ENCODE measurements at regions not wholly inside any gene's neighbourhood (a gene's known extent, or its start where the extent isn't known, plus 50 kb on each side); places are given as distances from the start of the nearest gene placed in this dataset.

DNA sequence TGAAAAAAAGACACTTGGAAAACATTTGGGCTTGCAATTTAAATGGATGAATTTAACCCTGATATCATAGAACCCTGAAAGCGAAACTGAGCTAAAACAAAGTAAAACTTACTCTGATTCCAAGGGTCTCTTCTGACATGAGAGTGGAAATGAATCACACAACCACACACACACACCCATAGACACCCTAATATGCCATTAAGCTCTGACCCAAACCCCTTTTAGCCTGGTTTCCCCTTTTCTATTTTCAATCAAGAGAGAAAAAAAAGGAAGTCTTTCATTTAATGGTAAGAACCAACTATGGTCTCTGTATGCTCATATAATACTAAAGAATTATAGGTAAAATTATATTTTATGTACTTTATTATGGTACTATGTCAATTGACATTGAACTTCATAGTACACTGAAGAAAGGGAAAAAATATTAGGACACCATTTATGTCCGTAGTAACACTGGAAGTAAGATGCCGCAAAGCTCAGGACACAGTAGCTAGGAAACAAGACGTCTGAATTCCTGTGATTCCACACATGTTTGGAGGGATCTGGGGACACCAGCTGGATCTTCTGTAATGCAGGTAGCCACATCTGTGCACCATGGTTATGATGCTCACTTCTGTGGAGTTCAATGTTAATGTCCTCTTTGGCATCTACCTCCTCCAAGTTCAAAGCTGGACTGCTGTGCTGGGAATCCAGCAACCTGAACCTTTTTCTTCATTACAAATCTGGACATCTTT, 95.8 kb downstream of the PCSK1 start:
- H3K14ac ChIP-seq (ENCODE audit: low read length in 2 of 2), result no peak overlapping the region
- H3K4me3 ChIP-seq (ENCODE audit: insufficient read depth in 1 of 2, low read depth in 1 of 2, low read length in 2 of 2), result no peak overlapping the region
- H3K9ac ChIP-seq (ENCODE audit: low read length), result peak overlapping the region; percentile 69
- no peak overlapping the region for H3K23ac ChIP-seq (ENCODE audit: low read length in 2 of 2)
- no peak overlapping the region for H3K4me2 ChIP-seq (ENCODE audit: low read length, poor library complexity, severe bottlenecking)
- H4K91ac ChIP-seq (ENCODE audit: low read length), result no peak overlapping the region
- no peak overlapping the region for H2BK15ac ChIP-seq (ENCODE audit: low read depth, poor library complexity, severe bottlenecking)
- no peak for DNase-seq
- H3K18ac ChIP-seq (ENCODE audit: low read depth in 1 of 2, low read length in 2 of 2), result no peak overlapping the region
- H3K9me3 ChIP-seq (ENCODE audit: control insufficient read depth, low read length), result no peaks in the 10 kb centered on the region
- H3K79me1 ChIP-seq (replicated peaks; ENCODE audit: low read length, poor library complexity, severe bottlenecking), result no peaks in the 10 kb centered on the region
- no peak overlapping the region for H3K4ac ChIP-seq (ENCODE audit: low read depth in 1 of 2, low read length in 2 of 2)
- no peak overlapping the region for H2AK5ac ChIP-seq (ENCODE audit: low read length, severe bottlenecking)
- H3K27me3 ChIP-seq (ENCODE audit: control insufficient read depth in 1 of 2, insufficient read depth in 1 of 2, low read length in 2 of 2), result no peaks in the 10 kb centered on the region
- no peak overlapping the region for H3K27ac ChIP-seq (ENCODE audit: low read length, poor library complexity, severe bottlenecking)
- H2BK5ac ChIP-seq (ENCODE audit: low read depth, low read length, poor library complexity, severe bottlenecking), result no peak overlapping the region
- H2AFZ ChIP-seq (ENCODE audit: low read depth, low read length), result no peak overlapping the region
- H2BK12ac ChIP-seq (ENCODE audit: low read length in 2 of 2), result peak overlapping the region in 1 of 2 experiments; percentile 80
- H3K4me1 ChIP-seq (ENCODE audit: control insufficient read depth, insufficient read depth, low read depth, low read length), result peaks cover 6% of the 10 kb centered on the region
- 72% methylated on average over 4 of the region's 4 CpGs for WGBS
- no peaks in the 10 kb centered on the region for H3K36me3 ChIP-seq (ENCODE audit: control insufficient read depth in 1 of 2, insufficient read depth in 2 of 2, low read depth in 1 of 2, low read length in 2 of 2)
- H4K8ac ChIP-seq (ENCODE audit: low read length), result no peak overlapping the region
- H2BK120ac ChIP-seq (ENCODE audit: low read depth, low read length), result no peak overlapping the region

DNA sequence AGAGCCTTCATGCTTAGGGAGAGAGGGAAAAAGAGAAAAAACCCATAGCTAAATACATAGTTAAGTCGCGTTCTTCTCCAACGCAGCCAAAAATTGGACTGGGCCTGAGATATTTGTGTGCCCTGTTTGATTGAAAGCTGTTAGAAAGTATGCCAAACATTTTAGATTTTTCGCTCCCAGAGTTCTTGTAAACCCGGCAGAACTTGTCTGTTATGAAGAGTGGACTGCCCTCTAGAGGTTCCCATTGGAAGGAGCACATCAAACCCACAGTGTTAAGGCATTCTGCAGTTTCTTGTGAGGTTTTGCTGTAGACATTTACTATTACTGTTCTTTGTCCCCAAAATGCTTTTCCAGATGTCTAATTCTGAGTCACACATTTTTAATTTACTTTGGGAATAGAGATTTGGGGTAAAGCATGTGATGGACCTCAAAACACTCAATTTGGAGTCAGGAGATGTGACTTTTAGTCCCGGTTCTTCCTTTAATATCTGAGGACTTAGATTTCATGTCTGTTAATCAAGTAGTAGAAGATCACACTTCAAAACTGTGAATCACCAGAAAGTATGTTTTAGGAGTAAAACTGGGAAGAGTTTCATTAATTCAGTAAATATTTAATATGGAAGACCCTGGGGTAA, 96.6 kb downstream of the PCSK1 start:
- Histone ChIP-seq H2AK5ac (ENCODE audit: low read length, severe bottlenecking) (no peak overlapping the region), H3K4me1 (ENCODE audit: control insufficient read depth, insufficient read depth, low read depth, low read length) (peaks cover 6% of the 10 kb centered on the region)
- 28% methylated on average over 6 of the region's 6 CpGs for WGBS

DNA sequence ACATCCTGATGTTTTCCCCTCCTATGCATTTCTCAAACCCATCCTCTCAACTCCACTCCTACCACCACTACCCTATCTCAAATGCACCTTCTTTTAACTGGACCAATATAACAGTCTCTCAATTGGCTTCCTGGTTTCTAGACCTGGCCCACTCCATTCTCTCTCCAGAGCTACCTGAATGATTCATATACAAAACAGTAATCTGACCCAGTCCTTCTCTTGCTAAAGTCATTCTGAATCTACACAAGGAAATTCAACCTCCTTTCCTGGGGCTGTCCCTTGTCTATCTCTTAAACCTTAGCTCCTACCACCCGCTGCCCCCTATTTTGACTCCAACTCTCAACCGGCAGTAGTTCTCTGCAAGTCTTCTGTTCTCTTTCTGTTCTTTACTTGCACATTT, 97.2 kb downstream of the PCSK1 start:
- Histone ChIP-seq H3K36me3 (ENCODE audit: control insufficient read depth in 1 of 2, insufficient read depth in 2 of 2, low read depth in 1 of 2, low read length in 2 of 2) (no peaks in the 10 kb centered on the region), H2BK15ac (ENCODE audit: low read depth, poor library complexity, severe bottlenecking) (no peak overlapping the region), H3K27ac (ENCODE audit: low read length, poor library complexity, severe bottlenecking) (peak overlapping the region; percentile 39), H2BK120ac (ENCODE audit: low read depth, low read length) (peak overlapping the region; percentile 87), H3K27me3 (ENCODE audit: control insufficient read depth in 1 of 2, insufficient read depth in 1 of 2, low read length in 2 of 2) (no peaks in the 10 kb centered on the region), H2BK12ac (ENCODE audit: low read length in 2 of 2) (peak overlapping the region in 1 of 2 experiments; percentile 38), H2AFZ (ENCODE audit: low read depth, low read length) (no peak overlapping the region), H3K4me1 (ENCODE audit: control insufficient read depth, insufficient read depth, low read depth, low read length) (peaks cover 6% of the 10 kb centered on the region), H3K79me1 (replicated peaks; ENCODE audit: low read length, poor library complexity, severe bottlenecking) (no peaks in the 10 kb centered on the region), H4K8ac (ENCODE audit: low read length) (no peak overlapping the region), H3K9me3 (ENCODE audit: control insufficient read depth, low read length) (no peaks in the 10 kb centered on the region), H3K18ac (ENCODE audit: low read depth in 1 of 2, low read length in 2 of 2) (peak overlapping the region in 1 of 2 experiments; percentile 55), H4K91ac (ENCODE audit: low read length) (no peak overlapping the region), H3K4me2 (ENCODE audit: low read length, poor library complexity, severe bottlenecking) (no peak overlapping the region), H3K4me3 (ENCODE audit: insufficient read depth in 1 of 2, low read depth in 1 of 2, low read length in 2 of 2) (no peak overlapping the region), H3K4ac (ENCODE audit: low read depth in 1 of 2, low read length in 2 of 2) (no peak overlapping the region), H3K14ac (ENCODE audit: low read length in 2 of 2) (no peak overlapping the region), H2AK5ac (ENCODE audit: low read length, severe bottlenecking) (no peak overlapping the region), H2BK5ac (ENCODE audit: low read depth, low read length, poor library complexity, severe bottlenecking) (no peak overlapping the region), H3K23ac (ENCODE audit: low read length in 2 of 2) (no peak overlapping the region), H3K9ac (ENCODE audit: low read length) (peak overlapping the region; percentile 69)
- DNase-seq, result no peak
- WGBS, result 85% methylated on average over 2 of the region's 2 CpGs

More for the DNA sequence above, 96.6 kb downstream of the PCSK1 start:
- Histone ChIP-seq H3K4me3 (ENCODE audit: insufficient read depth in 1 of 2, low read depth in 1 of 2, low read length in 2 of 2) (no peak overlapping the region), H4K91ac (ENCODE audit: low read length) (no peak overlapping the region), H3K14ac (ENCODE audit: low read length in 2 of 2) (no peak overlapping the region), H3K23ac (ENCODE audit: low read length in 2 of 2) (no peak overlapping the region), H2BK5ac (ENCODE audit: low read depth, low read length, poor library complexity, severe bottlenecking) (no peak overlapping the region), H2BK12ac (ENCODE audit: low read length in 2 of 2) (no peak overlapping the region), H3K27me3 (ENCODE audit: control insufficient read depth in 1 of 2, insufficient read depth in 1 of 2, low read length in 2 of 2) (no peaks in the 10 kb centered on the region), H2BK120ac (ENCODE audit: low read depth, low read length) (no peak overlapping the region), H3K79me1 (replicated peaks; ENCODE audit: low read length, poor library complexity, severe bottlenecking) (no peaks in the 10 kb centered on the region), H2AFZ (ENCODE audit: low read depth, low read length) (no peak overlapping the region), H2BK15ac (ENCODE audit: low read depth, poor library complexity, severe bottlenecking) (no peak overlapping the region), H3K9me3 (ENCODE audit: control insufficient read depth, low read length) (no peaks in the 10 kb centered on the region), H3K4ac (ENCODE audit: low read depth in 1 of 2, low read length in 2 of 2) (no peak overlapping the region), H4K8ac (ENCODE audit: low read length) (no peak overlapping the region), H3K36me3 (ENCODE audit: control insufficient read depth in 1 of 2, insufficient read depth in 2 of 2, low read depth in 1 of 2, low read length in 2 of 2) (no peaks in the 10 kb centered on the region), H3K27ac (ENCODE audit: low read length, poor library complexity, severe bottlenecking) (no peak overlapping the region), H3K4me2 (ENCODE audit: low read length, poor library complexity, severe bottlenecking) (no peak overlapping the region), H3K9ac (ENCODE audit: low read length) (peak overlapping the region; percentile 69), H3K18ac (ENCODE audit: low read depth in 1 of 2, low read length in 2 of 2) (no peak overlapping the region)
- peak; percentile 88 for DNase-seq

GRCh38 chr5:96333391-96333790, 99.7 kb downstream of the PCSK1 start:
- Histone ChIP-seq H3K79me1 (replicated peaks; ENCODE audit: low read length, poor library complexity, severe bottlenecking) (no peaks in the 10 kb centered on the region), H3K36me3 (ENCODE audit: control insufficient read depth in 1 of 2, insufficient read depth in 2 of 2, low read depth in 1 of 2, low read length in 2 of 2) (no peaks in the 10 kb centered on the region), H3K4me3 (ENCODE audit: insufficient read depth in 1 of 2, low read depth in 1 of 2, low read length in 2 of 2) (no peak overlapping the region), H3K27me3 (ENCODE audit: control insufficient read depth in 1 of 2, insufficient read depth in 1 of 2, low read length in 2 of 2) (no peaks in the 10 kb centered on the region), H3K23ac (ENCODE audit: low read length in 2 of 2) (no peak overlapping the region), H3K14ac (ENCODE audit: low read length in 2 of 2) (no peak overlapping the region), H2AK5ac (ENCODE audit: low read length, severe bottlenecking) (peak overlapping the region; percentile 60), H2BK5ac (ENCODE audit: low read depth, low read length, poor library complexity, severe bottlenecking) (no peak overlapping the region), H2BK12ac (ENCODE audit: low read length in 2 of 2) (no peak overlapping the region), H4K91ac (ENCODE audit: low read length) (peak overlapping the region; percentile 70), H3K4ac (ENCODE audit: low read depth in 1 of 2, low read length in 2 of 2) (peak overlapping the region in 1 of 2 experiments; percentile 52), H2BK15ac (ENCODE audit: low read depth, poor library complexity, severe bottlenecking) (peak overlapping the region; percentile 85), H4K8ac (ENCODE audit: low read length) (no peak overlapping the region), H3K18ac (ENCODE audit: low read depth in 1 of 2, low read length in 2 of 2) (no peak overlapping the region), H3K9me3 (ENCODE audit: control insufficient read depth, low read length) (no peaks in the 10 kb centered on the region), H3K4me2 (ENCODE audit: low read length, poor library complexity, severe bottlenecking) (no peak overlapping the region), H3K9ac (ENCODE audit: low read length) (no peak overlapping the region), H2AFZ (ENCODE audit: low read depth, low read length) (no peak overlapping the region), H2BK120ac (ENCODE audit: low read depth, low read length) (no peak overlapping the region), H3K27ac (ENCODE audit: low read length, poor library complexity, severe bottlenecking) (no peak overlapping the region), H3K4me1 (ENCODE audit: control insufficient read depth, insufficient read depth, low read depth, low read length) (peaks cover 6% of the 10 kb centered on the region)
- DNase-seq, result no peak
- 89% methylated on average over 4 of the region's 4 CpGs for WGBS
